OCI-LY3 (cell line): ENCODE measurements at regions not wholly inside any gene's neighbourhood (a gene's known extent, or its start where the extent isn't known, plus 50 kb on each side); places are given as distances from the start of the nearest gene placed in this dataset.

Experiments used
- EZH2phosphoT487 ChIP-seq: fragments of 200-600 bp; shearing (Covaris generic); IDR thresholded peaks from 2 replicates; pipeline ENCODE4 v1.6.1; 2018; ENCODE audit warnings: antibody characterized with exemption, mixed run types, low read depth
- TF ChIP-seq, protein P1 (sequence below): fragments of 200-600, 300-600 bp; sonication (generic); IDR thresholded peaks from 2 replicates; pipeline ENCODE4 v1.5.1; 2014; ENCODE audit warnings: antibody characterized with exemption, low read length, low read depth

DNA sequence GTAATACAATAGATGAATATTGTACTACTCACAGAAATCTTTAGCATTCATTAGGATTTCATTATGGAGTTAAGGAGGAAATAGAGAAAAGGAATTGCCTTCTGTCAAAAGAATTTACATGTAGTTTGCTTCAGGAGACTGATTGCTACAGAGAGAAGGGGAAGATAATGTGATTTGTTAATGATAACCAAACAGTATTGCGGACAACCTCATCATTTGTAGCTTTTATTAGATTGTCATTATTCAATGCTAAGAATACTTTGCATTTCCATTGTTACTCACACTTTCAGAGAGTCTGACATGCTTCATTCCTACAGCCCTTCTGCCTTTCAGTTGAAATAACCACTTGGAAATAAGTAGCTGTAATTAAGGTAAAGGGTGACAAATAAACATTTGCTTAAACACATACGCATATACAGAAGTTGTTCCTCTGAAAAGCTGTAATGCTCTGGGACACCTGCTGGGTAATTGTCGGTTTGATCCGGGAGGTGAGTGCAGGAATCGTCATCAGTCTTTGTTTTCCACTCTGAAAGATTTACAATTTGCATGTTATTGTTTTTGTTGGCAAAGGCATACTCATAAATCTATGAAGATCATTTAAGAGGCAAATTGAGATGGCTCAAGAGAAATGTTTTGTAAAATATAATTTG lies 600.2 kb downstream of the TRHDE start:
- TF ChIP-seq, protein P1, sequence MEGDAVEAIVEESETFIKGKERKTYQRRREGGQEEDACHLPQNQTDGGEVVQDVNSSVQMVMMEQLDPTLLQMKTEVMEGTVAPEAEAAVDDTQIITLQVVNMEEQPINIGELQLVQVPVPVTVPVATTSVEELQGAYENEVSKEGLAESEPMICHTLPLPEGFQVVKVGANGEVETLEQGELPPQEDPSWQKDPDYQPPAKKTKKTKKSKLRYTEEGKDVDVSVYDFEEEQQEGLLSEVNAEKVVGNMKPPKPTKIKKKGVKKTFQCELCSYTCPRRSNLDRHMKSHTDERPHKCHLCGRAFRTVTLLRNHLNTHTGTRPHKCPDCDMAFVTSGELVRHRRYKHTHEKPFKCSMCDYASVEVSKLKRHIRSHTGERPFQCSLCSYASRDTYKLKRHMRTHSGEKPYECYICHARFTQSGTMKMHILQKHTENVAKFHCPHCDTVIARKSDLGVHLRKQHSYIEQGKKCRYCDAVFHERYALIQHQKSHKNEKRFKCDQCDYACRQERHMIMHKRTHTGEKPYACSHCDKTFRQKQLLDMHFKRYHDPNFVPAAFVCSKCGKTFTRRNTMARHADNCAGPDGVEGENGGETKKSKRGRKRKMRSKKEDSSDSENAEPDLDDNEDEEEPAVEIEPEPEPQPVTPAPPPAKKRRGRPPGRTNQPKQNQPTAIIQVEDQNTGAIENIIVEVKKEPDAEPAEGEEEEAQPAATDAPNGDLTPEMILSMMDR: no peak
- no peak for TF ChIP-seq EZH2phosphoT487
